Fibroblast of skin of left biceps (primary cell): ENCODE measurements at regions not wholly inside any gene's neighbourhood (a gene's known extent, or its start where the extent isn't known, plus 50 kb on each side); places are given as distances from the start of the nearest gene placed in this dataset.

Experiments used
- DNase-seq, 2 experiments: peaks; one replicate each; pipeline ENCODE4 v3.0.0-alpha.2; 2013; ENCODE audit warnings: low read depth in 2 of 2

- DNase-seq, result no peak
These were observed 179.3 kb upstream of the TECRL start for GRCh38 chr4:64588507-64588906.

- peak in 1 of 2 experiments; percentile 1 for DNase-seq
These were observed 175.8 kb upstream of the TECRL start for GRCh38 chr4:64584981-64585557.

- no peak for DNase-seq
These were observed 174.9 kb upstream of the TECRL start for GRCh38 chr4:64584125-64584524.

GRCh38 chr4:64582492-64582891 is 173.2 kb upstream of the TECRL start:
- no peak for DNase-seq

- DNase-seq, result peak; percentile 10 to 12
These were observed 172.2 kb upstream of the TECRL start for GRCh38 chr4:64581422-64581821.

GRCh38 chr4:64564126-64564525 is 154.9 kb upstream of the TECRL start:
- no peak for DNase-seq

- no peak for DNase-seq
These were observed 150.3 kb upstream of the TECRL start for GRCh38 chr4:64559571-64559970.

GRCh38 chr4:64551125-64551524 is 141.9 kb upstream of the TECRL start:
- DNase-seq, result no peak

GRCh38 chr4:64545593-64545992 is 136.3 kb upstream of the TECRL start:
- no peak for DNase-seq

GRCh38 chr4:64539234-64539849 is 130.1 kb upstream of the TECRL start:
- peak; percentile 10 to 12 for DNase-seq

GRCh38 chr4:64538219-64538618 is 129.0 kb upstream of the TECRL start:
- DNase-seq, result no peak

GRCh38 chr4:64533637-64534036 is 124.4 kb upstream of the TECRL start:
- no peak for DNase-seq

- DNase-seq, result no peak
These were observed 123.9 kb upstream of the TECRL start for GRCh38 chr4:64533159-64533558.

- no peak for DNase-seq
These were observed 111.2 kb upstream of the TECRL start for GRCh38 chr4:64520421-64520820.

- DNase-seq, result no peak
These were observed 109.3 kb upstream of the TECRL start for GRCh38 chr4:64518600-64518999.

GRCh38 chr4:64516176-64516575 is 106.9 kb upstream of the TECRL start:
- DNase-seq, result no peak

GRCh38 chr4:64508089-64508488 is 98.8 kb upstream of the TECRL start:
- no peak for DNase-seq

GRCh38 chr4:64503945-64504675 is 94.9 kb upstream of the TECRL start:
- DNase-seq, result no peak

- no peak for DNase-seq
These were observed 94.2 kb upstream of the TECRL start for GRCh38 chr4:64503416-64503815.

GRCh38 chr4:64497491-64497890 is 88.2 kb upstream of the TECRL start:
- DNase-seq, result no peak

- no peak for DNase-seq
These were observed 86.7 kb upstream of the TECRL start for GRCh38 chr4:64495946-64496345.

- no peak for DNase-seq
These were observed 80.4 kb upstream of the TECRL start for GRCh38 chr4:64489628-64490027.

GRCh38 chr4:64479338-64479737 is 70.1 kb upstream of the TECRL start:
- no peak for DNase-seq
